ENCODE measurements at regions not wholly inside any gene's neighbourhood (a gene's known extent, or its start where the extent isn't known, plus 50 kb on each side); places are given as distances from the start of the nearest gene placed in this dataset.

DNA sequence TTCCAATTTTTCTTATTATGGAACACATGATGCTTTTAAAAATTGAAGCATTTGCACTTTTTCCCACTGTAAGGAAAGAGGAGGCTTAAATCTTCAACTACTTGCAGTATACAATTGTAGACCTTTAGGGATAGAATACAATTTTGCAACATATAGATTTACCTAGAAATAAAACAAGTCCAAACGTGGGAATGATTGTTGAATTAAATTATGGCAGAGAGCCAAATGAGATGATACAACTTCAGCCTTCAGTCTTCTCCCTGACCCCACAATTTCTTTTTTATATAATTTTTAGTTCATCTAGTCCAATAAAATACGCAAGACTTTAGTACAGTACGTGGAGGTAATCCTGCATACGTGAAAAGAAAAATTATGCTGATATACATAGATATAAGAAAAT, 666.5 kb downstream of the SLC16A7 start:
- Mint-ChIP-seq H3K27ac (no peak overlapping the region), H3K27me3 (no peaks in the 10 kb centered on the region), H3K9me3 (no peaks in the 10 kb centered on the region), H3K36me3 (ENCODE audit: low read depth) (no peaks in the 10 kb centered on the region), H3K4me3 (no peak overlapping the region), H3K4me1 (ENCODE audit: low read depth) (no peaks in the 10 kb centered on the region)
- no peak for ATAC-seq
- ChIA-PET CTCF (no interaction called here), POLR2A (no interaction called here)
- intact Hi-C loops (cut with micrococcal nuclease), result no loop called here
- no peak for DNase-seq
- TF ChIP-seq, protein P1, sequence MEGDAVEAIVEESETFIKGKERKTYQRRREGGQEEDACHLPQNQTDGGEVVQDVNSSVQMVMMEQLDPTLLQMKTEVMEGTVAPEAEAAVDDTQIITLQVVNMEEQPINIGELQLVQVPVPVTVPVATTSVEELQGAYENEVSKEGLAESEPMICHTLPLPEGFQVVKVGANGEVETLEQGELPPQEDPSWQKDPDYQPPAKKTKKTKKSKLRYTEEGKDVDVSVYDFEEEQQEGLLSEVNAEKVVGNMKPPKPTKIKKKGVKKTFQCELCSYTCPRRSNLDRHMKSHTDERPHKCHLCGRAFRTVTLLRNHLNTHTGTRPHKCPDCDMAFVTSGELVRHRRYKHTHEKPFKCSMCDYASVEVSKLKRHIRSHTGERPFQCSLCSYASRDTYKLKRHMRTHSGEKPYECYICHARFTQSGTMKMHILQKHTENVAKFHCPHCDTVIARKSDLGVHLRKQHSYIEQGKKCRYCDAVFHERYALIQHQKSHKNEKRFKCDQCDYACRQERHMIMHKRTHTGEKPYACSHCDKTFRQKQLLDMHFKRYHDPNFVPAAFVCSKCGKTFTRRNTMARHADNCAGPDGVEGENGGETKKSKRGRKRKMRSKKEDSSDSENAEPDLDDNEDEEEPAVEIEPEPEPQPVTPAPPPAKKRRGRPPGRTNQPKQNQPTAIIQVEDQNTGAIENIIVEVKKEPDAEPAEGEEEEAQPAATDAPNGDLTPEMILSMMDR (IDR thresholded peaks at IDR 0.05), result no peak

DNA sequence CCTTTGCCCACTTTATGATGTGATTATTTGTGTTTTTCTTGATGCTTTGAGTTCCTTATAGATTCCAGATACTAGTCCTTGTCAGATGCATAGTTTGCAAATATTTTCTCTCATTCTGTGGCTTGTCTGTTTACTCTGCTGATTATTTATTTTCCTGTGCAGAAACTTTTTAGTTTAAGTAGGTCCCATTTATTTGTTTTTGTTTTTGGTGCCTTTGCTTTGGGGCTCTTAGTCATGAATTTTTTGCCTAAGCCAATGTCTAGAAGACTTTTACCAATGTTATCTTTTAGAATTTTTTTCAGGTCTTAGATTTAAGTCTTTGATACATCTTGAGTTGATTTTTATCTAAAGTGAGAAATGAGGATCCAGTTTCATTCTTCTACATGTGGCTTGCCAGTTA, 667.3 kb downstream of the SLC16A7 start:
- Mint-ChIP-seq H3K36me3 (ENCODE audit: low read depth) (no peaks in the 10 kb centered on the region), H3K27ac (no peak overlapping the region), H3K4me1 (ENCODE audit: low read depth) (no peaks in the 10 kb centered on the region), H3K4me3 (no peak overlapping the region), H3K27me3 (no peaks in the 10 kb centered on the region), H3K9me3 (no peaks in the 10 kb centered on the region)
- DNase-seq (no peak), ATAC-seq (no peak)
- intact Hi-C loops (cut with micrococcal nuclease), result no loop called here
- CTCF ChIA-PET, result no interaction called here
- POLR2A ChIA-PET, result no interaction called here
- TF ChIP-seq, protein P1 (IDR thresholded peaks at IDR 0.05), result no peak

DNA sequence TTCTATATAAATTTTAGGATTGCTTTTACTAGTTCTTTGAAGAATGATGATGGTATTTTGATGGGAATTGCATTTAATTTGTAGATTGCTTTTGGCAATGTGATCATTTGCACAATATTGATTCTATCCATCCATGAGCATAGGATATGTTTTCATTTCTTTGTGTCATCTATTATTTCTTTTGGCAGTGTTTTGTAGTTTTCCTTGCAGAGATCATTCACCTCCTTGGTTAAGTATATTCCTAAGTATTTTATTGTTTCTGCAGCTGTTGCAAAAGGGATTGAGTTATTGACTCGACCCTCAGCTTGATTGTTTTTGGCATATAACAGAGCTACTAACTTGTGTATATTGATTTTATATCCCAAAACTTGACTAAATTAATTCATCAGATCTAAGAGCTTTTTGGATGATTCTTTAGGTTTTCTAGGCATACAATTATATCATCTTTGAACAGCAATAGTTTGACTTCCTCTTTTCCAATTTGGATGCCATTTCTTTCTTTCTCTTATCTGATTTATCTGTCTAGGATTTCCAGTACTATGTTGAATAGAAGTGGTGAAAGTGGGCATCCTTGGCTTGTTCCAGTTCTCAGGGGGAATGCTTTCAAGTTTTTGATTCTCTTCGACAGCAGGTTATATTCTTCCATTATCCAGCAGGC, 668.1 kb downstream of the SLC16A7 start:
- Mint-ChIP-seq H3K27ac (no peak overlapping the region), H3K9me3 (no peaks in the 10 kb centered on the region), H3K4me1 (ENCODE audit: low read depth) (no peaks in the 10 kb centered on the region), H3K36me3 (ENCODE audit: low read depth) (no peaks in the 10 kb centered on the region), H3K27me3 (no peaks in the 10 kb centered on the region), H3K4me3 (no peak overlapping the region)
- DNase-seq, result no peak
- TF ChIP-seq, protein P1 (IDR thresholded peaks at IDR 0.05), result no peak
- no peak for ATAC-seq
- intact Hi-C loops (cut with micrococcal nuclease), result no loop called here
- ChIA-PET CTCF (no interaction called here), POLR2A (no interaction called here)

DNA sequence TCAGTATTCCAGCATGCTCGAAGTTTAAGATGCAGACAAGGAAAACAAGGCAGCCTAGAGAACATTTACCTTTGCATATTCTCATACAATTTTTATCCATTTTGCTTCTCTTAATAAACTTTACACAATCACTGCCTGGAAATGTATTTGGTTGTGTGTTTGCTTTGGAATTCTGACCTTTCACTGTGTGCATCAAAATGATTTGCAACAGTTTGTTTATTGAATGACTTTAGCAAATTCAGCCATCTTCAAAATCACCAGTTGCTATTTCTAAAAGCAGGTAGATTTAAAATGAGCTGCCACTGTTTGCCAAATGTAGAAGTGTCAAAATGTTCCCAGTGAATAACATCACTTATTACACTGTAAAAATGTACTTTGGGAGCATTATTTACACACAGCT, 669.9 kb downstream of the SLC16A7 start:
- ATAC-seq (no peak), DNase-seq (no peak)
- no peak overlapping the region for H3K27ac Mint-ChIP-seq
- intact Hi-C loops (cut with micrococcal nuclease), result no loop called here
- H3K36me3 Mint-ChIP-seq (ENCODE audit: low read depth), result no peaks in the 10 kb centered on the region
- H3K27me3 Mint-ChIP-seq, result no peaks in the 10 kb centered on the region
- CTCF ChIA-PET, result interaction anchor here (0.5 kb wide), 1 partner anchor 85 kb away, joined by 3 read pairs; no protein-coding TSS in a partner anchor
- POLR2A ChIA-PET, result no interaction called here
- peaks cover 2% of the 10 kb centered on the region for H3K9me3 Mint-ChIP-seq
- TF ChIP-seq, protein P1 (IDR thresholded peaks at IDR 0.05), result no peak
- no peak overlapping the region for H3K4me3 Mint-ChIP-seq
- no peaks in the 10 kb centered on the region for H3K4me1 Mint-ChIP-seq (ENCODE audit: low read depth)

DNA sequence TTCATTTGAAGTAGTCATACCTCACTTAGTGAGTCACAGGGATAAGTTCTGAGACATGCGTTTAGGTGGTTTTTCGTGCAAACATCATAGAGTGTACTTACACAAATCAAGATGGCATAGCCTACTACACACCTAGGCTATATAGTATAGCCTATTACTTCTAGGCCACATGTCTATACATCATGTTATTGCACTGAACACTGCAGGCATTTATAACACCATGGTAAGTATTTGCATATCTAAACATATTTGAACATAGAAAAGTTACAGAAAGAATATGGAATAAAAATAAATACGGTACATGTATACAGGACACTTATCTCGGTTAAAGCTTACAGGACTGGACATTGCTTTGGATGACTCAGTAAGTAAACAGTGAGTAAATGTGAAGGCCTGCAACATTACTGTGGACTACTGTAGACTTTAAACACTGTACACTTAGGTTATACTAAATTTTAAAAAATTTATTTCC, 670.6 kb downstream of the SLC16A7 start:
- intact Hi-C loops (cut with micrococcal nuclease), result no loop called here
- ChIA-PET CTCF (no interaction called here), POLR2A (no interaction called here)
- no peak for DNase-seq
- Mint-ChIP-seq H3K27me3 (no peaks in the 10 kb centered on the region), H3K36me3 (ENCODE audit: low read depth) (no peaks in the 10 kb centered on the region), H3K27ac (no peak overlapping the region), H3K4me3 (no peak overlapping the region), H3K9me3 (peaks cover 2% of the 10 kb centered on the region), H3K4me1 (ENCODE audit: low read depth) (no peaks in the 10 kb centered on the region)
- ATAC-seq, result no peak
- TF ChIP-seq, protein P1 (IDR thresholded peaks at IDR 0.05), result no peak
